ENCODE measurements at regions not wholly inside any gene's neighbourhood (a gene's known extent, or its start where the extent isn't known, plus 50 kb on each side); places are given as distances from the start of the nearest gene placed in this dataset.

GRCh38 chr5:116626272-116626723, 51.7 kb upstream of the SEMA6A start:
- no peak overlapping the region for H3K27ac ChIP-seq (ENCODE audit: control insufficient read depth, insufficient read depth, low read length)
- no peak overlapping the region for H3K9ac ChIP-seq (ENCODE audit: control insufficient read depth, extremely low read depth, insufficient read depth, low read length)
- H3K4me2 ChIP-seq (ENCODE audit: control insufficient read depth, extremely low read depth, insufficient read depth, low read depth, low read length), result no peak overlapping the region
- dilution Hi-C loops (cut with MboI; ENCODE audit: extremely low pct_ligation_motif_present, low sequenced_read_pairs), result no loop called here
- H2AFZ ChIP-seq (ENCODE audit: control insufficient read depth, low read length), result no peak overlapping the region
- H3K36me3 ChIP-seq (ENCODE audit: control insufficient read depth in 2 of 2, extremely low read depth in 1 of 2, insufficient read depth in 2 of 2, low read length in 2 of 2), result no peaks in the 10 kb centered on the region
- peak; percentile 0 for DNase-seq (ENCODE audit: low read depth, low spot score)
- FAIRE-seq, result no peak
- H3K9me1 ChIP-seq (ENCODE audit: control insufficient read depth, extremely low read depth, insufficient read depth, low read length), result no peaks in the 10 kb centered on the region
- TF ChIP-seq CTCF (optimal IDR thresholded peaks at IDR 0.05 in 1 of 3, IDR thresholded peaks at IDR 0.05 in 1 of 3, conservative IDR thresholded peaks at IDR 0.05 in 1 of 3; ENCODE audit: extremely low read depth in 1 of 3, insufficient read depth in 2 of 3, low read length in 3 of 3) (no peak), EZH2 (IDR thresholded peaks at IDR 0.05; ENCODE audit: low read length) (no peak)
- H4K20me1 ChIP-seq (ENCODE audit: control insufficient read depth, extremely low read depth, insufficient read depth, low read length), result no peaks in the 10 kb centered on the region
- H3K9me3 ChIP-seq (ENCODE audit: control insufficient read depth, low read depth, low read length), result no peaks in the 10 kb centered on the region
- H3K4me3 ChIP-seq (ENCODE audit: control insufficient read depth in 2 of 3, extremely low read depth in 1 of 3, insufficient read depth in 2 of 3, low read depth in 1 of 3, low read length in 3 of 3), result no peak overlapping the region
- H3K79me2 ChIP-seq (ENCODE audit: control insufficient read depth, insufficient read depth, low read length), result no peaks in the 10 kb centered on the region
- H3K27me3 ChIP-seq (ENCODE audit: control insufficient read depth, extremely low read depth, insufficient read depth, low read length), result no peaks in the 10 kb centered on the region
- H3K4me1 ChIP-seq (ENCODE audit: control insufficient read depth, extremely low read depth, insufficient read depth, low read length), result no peaks in the 10 kb centered on the region

Small RNA genes lying in the stretch of these regions (small RNA-seq; reads per million reads assigned to genes)
- 0 reads per million in 3 experiments for gene AC093534.1 (ENCODE audit: insufficient read length in 3 of 3, low read depth in 3 of 3, low replicate concordance in 1 of 3)
- gene RNU7-34P (ENCODE audit: insufficient read length in 3 of 3, low read depth in 3 of 3, low replicate concordance in 1 of 3), result 0 reads per million in 3 experiments

Data from keratinocyte (primary cell).